GM12878 (cell line): ENCODE measurements at regions not wholly inside any gene's neighbourhood (a gene's known extent, or its start where the extent isn't known, plus 50 kb on each side); places are given as distances from the start of the nearest gene placed in this dataset.

Experiments
- GABPA ChIP-seq: IDR thresholded peaks from 2 replicates; pipeline ENCODE4 v1.6.1; 2014; ENCODE audit warnings: antibody characterized with exemption, low read depth, mild to moderate bottlenecking, inconsistent platforms
- POLR2AphosphoS5 ChIP-seq: IDR thresholded peaks from 2 replicates; pipeline ENCODE4 v1.6.1; 2011; ENCODE audit warnings: mild to moderate bottlenecking, low read length, inconsistent platforms
- RAD51 ChIP-seq: fragments of 450-650 bp; IDR thresholded peaks from 2 replicates; pipeline ENCODE4 v1.6.1; 2016; ENCODE audit warnings: moderate library complexity, mild to moderate bottlenecking, inconsistent platforms
- SUPT20H ChIP-seq: IDR thresholded peaks from 2 replicates; pipeline ENCODE4 v1.6.1; 2011; ENCODE audit warnings: low read depth, mild to moderate bottlenecking, low read length, moderate library complexity, borderline replicate concordance; ENCODE audit not compliant: control insufficient read depth
- ZNF592 ChIP-seq: fragments of 450-650 bp; IDR thresholded peaks from 2 replicates; pipeline ENCODE4 v1.6.1; 2017; ENCODE audit warnings: mild to moderate bottlenecking, moderate library complexity
- ZNF622 ChIP-seq: fragments of 450-650 bp; IDR thresholded peaks from 2 replicates; pipeline ENCODE4 v1.6.1; 2017; ENCODE audit warnings: mild to moderate bottlenecking, inconsistent platforms
- ZNF687 ChIP-seq: fragments of 450-650 bp; IDR thresholded peaks from 2 replicates; pipeline ENCODE4 v1.6.1; 2017; ENCODE audit warnings: mild to moderate bottlenecking, moderate library complexity

- no peak for TF ChIP-seq ZNF687
- no peak for TF ChIP-seq GABPA
- TF ChIP-seq ZNF622, result no peak
- TF ChIP-seq RAD51, result no peak
- TF ChIP-seq SUPT20H, result no peak
- TF ChIP-seq POLR2AphosphoS5, result no peak
- no peak for TF ChIP-seq ZNF592
These were observed 109.7 kb upstream of the MAGI3 start (continued) for GRCh38 chr1:113280581-113280980.
